Nephron (organoid): ENCODE measurements at regions not wholly inside any gene's neighbourhood (a gene's known extent, or its start where the extent isn't known, plus 50 kb on each side); places are given as distances from the start of the nearest gene placed in this dataset.

Experiments
- H3K27ac Mint-ChIP-seq, 3 experiments: 2 replicates each; pipeline ENCODE4 v1.8.0; 2020; ENCODE audit warnings: mixed read lengths in 3 of 3, mild to moderate bottlenecking in 2 of 3, moderate library complexity in 1 of 3
- H3K27me3 Mint-ChIP-seq: 2 replicates; pipeline ENCODE4 v1.8.0; 2021; ENCODE audit warnings: low read depth, mild to moderate bottlenecking, moderate library complexity, mixed read lengths
- H3K36me3 Mint-ChIP-seq: 2 replicates; pipeline ENCODE4 v1.8.0; 2020; ENCODE audit warnings: low read depth, mixed read lengths
- H3K4me1 Mint-ChIP-seq: 2 replicates; pipeline ENCODE4 v1.8.0; 2020; ENCODE audit warnings: mixed read lengths
- H3K4me3 Mint-ChIP-seq, 3 experiments: 2 replicates each; pipeline ENCODE4 v1.8.0; 2020; ENCODE audit warnings: mild to moderate bottlenecking in 3 of 3, mixed read lengths in 3 of 3, moderate library complexity in 2 of 3
- H3K9me3 Mint-ChIP-seq: 2 replicates; pipeline ENCODE4 v1.8.0; 2020; ENCODE audit warnings: mixed read lengths
- CTCF ChIP-seq, 3 experiments: fragments of 200-600 bp; sonication (generic); IDR thresholded peaks; one replicate each; pipeline ENCODE4 v1.5.0; 2021; ENCODE audit warnings: antibody characterized with exemption in 3 of 3; ENCODE audit not compliant: unreplicated experiment in 3 of 3

- no peaks in the 10 kb centered on the region for H3K9me3 Mint-ChIP-seq
- peaks cover 9% of the 10 kb centered on the region for H3K27me3 Mint-ChIP-seq
- H3K36me3 Mint-ChIP-seq: no peaks in the 10 kb centered on the region
- no peak overlapping the region for H3K4me3 Mint-ChIP-seq
- H3K27ac Mint-ChIP-seq: no peak overlapping the region
- no peak for TF ChIP-seq CTCF (IDR thresholded peaks at IDR 0.05; ENCODE audit: unreplicated experiment in 3 of 3)
- H3K4me1 Mint-ChIP-seq: no peaks in the 10 kb centered on the region
Observed at GRCh38 chr19:34051255-34051654, 121.0 kb upstream of the LSM14A start.

GRCh38 chr19:34057155-34057554 lies 115.1 kb upstream of the LSM14A start:
- no peak for TF ChIP-seq CTCF (IDR thresholded peaks at IDR 0.05; ENCODE audit: unreplicated experiment in 3 of 3)
- Mint-ChIP-seq H3K4me1 (no peaks in the 10 kb centered on the region), H3K4me3 (no peak overlapping the region)

GRCh38 chr19:34066007-34066643 lies 106.2 kb upstream of the LSM14A start:
- Mint-ChIP-seq H3K36me3 (no peaks in the 10 kb centered on the region), H3K4me3 (no peak overlapping the region), H3K27me3 (no peaks in the 10 kb centered on the region), H3K4me1 (no peaks in the 10 kb centered on the region), H3K27ac (no peak overlapping the region), H3K9me3 (no peaks in the 10 kb centered on the region)
- no peak for TF ChIP-seq CTCF (IDR thresholded peaks at IDR 0.05; ENCODE audit: unreplicated experiment in 3 of 3)

More at GRCh38 chr19:34057155-34057554, 115.1 kb upstream of the LSM14A start:
- Mint-ChIP-seq H3K36me3 (no peaks in the 10 kb centered on the region), H3K27me3 (no peaks in the 10 kb centered on the region), H3K9me3 (no peaks in the 10 kb centered on the region), H3K27ac (no peak overlapping the region)

- Mint-ChIP-seq H3K9me3 (no peaks in the 10 kb centered on the region), H3K4me3 (no peak overlapping the region), H3K27ac (no peak overlapping the region), H3K36me3 (no peaks in the 10 kb centered on the region), H3K4me1 (no peaks in the 10 kb centered on the region), H3K27me3 (no peaks in the 10 kb centered on the region)
- no peak for TF ChIP-seq CTCF (IDR thresholded peaks at IDR 0.05; ENCODE audit: unreplicated experiment in 3 of 3)
Observed at GRCh38 chr19:34067861-34068271, 104.4 kb upstream of the LSM14A start.

- Mint-ChIP-seq H3K27me3 (no peaks in the 10 kb centered on the region), H3K27ac (no peak overlapping the region), H3K36me3 (no peaks in the 10 kb centered on the region), H3K9me3 (peaks cover 4% of the 10 kb centered on the region), H3K4me1 (no peaks in the 10 kb centered on the region), H3K4me3 (no peak overlapping the region)
- no peak for TF ChIP-seq CTCF (IDR thresholded peaks at IDR 0.05; ENCODE audit: unreplicated experiment in 3 of 3)
Observed at GRCh38 chr19:34075661-34076091, 96.6 kb upstream of the LSM14A start.
